Fibroblast of lung (primary cell): ENCODE measurements at regions not wholly inside any gene's neighbourhood (a gene's known extent, or its start where the extent isn't known, plus 50 kb on each side); places are given as distances from the start of the nearest gene placed in this dataset.

Experiments
- DNase-seq, 2 donors: peaks; one replicate each; pipeline versions ENCODE4 v3.0.0 to v3.0.0-alpha.2; 2010; ENCODE audit warnings: low read depth in 2 of 2
- H2AFZ ChIP-seq: 2 replicates; pipeline ENCODE4 v1.5.1; 2012; ENCODE audit warnings: low read length, control low read depth, inconsistent platforms
- H3K27ac ChIP-seq: 2 replicates; pipeline ENCODE4 v1.5.1; 2011; ENCODE audit warnings: low read length, control low read depth; ENCODE audit not compliant: insufficient read depth
- H3K27me3 ChIP-seq: 2 replicates; pipeline ENCODE4 v1.5.1; 2011; ENCODE audit warnings: mild to moderate bottlenecking, low read length; ENCODE audit not compliant: control insufficient read depth, insufficient read depth
- H3K36me3 ChIP-seq: 2 replicates; pipeline ENCODE4 v1.5.1; 2011; ENCODE audit warnings: low read length; ENCODE audit not compliant: control insufficient read depth, insufficient read depth
- H3K4me1 ChIP-seq: 2 replicates; pipeline ENCODE4 v1.5.1; 2011; ENCODE audit warnings: low read length; ENCODE audit not compliant: control insufficient read depth, insufficient read depth; ENCODE audit errors: extremely low read depth
- H3K4me2 ChIP-seq: 2 replicates; pipeline ENCODE4 v1.5.1; 2011; ENCODE audit warnings: low read length, control low read depth; ENCODE audit not compliant: insufficient read depth; ENCODE audit errors: extremely low read depth
- H3K4me3 ChIP-seq, 4 experiments: fragments of 200-600 bp in 1 of 4; sonication (generic) in 1 of 4; replicated peaks in 1 of 4; 2 replicates each; pipeline ENCODE4 v1.5.1; 2011 to 2016; ENCODE audit warnings: low read length in 4 of 4, low read depth in 3 of 4, mild to moderate bottlenecking in 3 of 4, control low read depth in 2 of 4, inconsistent platforms in 1 of 4, mixed read lengths in 1 of 4; ENCODE audit not compliant: insufficient read depth in 1 of 4; ENCODE audit errors: control extremely low read depth in 1 of 4
- H3K79me2 ChIP-seq: 2 replicates; pipeline ENCODE4 v1.5.1; 2012; ENCODE audit warnings: mild to moderate bottlenecking, low read length, inconsistent platforms; ENCODE audit not compliant: control insufficient read depth, insufficient read depth
- H3K9ac ChIP-seq: 2 replicates; pipeline ENCODE4 v1.5.1; 2011; ENCODE audit warnings: mild to moderate bottlenecking, low read length, control low read depth; ENCODE audit not compliant: insufficient read depth
- H3K9me3 ChIP-seq: 2 replicates; pipeline ENCODE4 v1.5.1; 2012; ENCODE audit warnings: low read depth, low read length; ENCODE audit not compliant: control insufficient read depth, insufficient read depth
- H4K20me1 ChIP-seq: 2 replicates; pipeline ENCODE4 v1.5.1; 2011; ENCODE audit warnings: low read length; ENCODE audit not compliant: control insufficient read depth, insufficient read depth; ENCODE audit errors: extremely low read depth
- EZH2 ChIP-seq: IDR thresholded peaks from 2 replicates; pipeline ENCODE4 v1.5.1; 2012; ENCODE audit warnings: low read length, control low read depth, mild to moderate bottlenecking; ENCODE audit errors: missing control alignments
- TF ChIP-seq, protein P1 (sequence below), 2 donors: IDR thresholded peaks in 1 of 2; conservative IDR thresholded peaks in 1 of 2; 1 replicate in 1 of 2; 2 replicates in 1 of 2; pipeline ENCODE4 v1.5.1; 2011 to 2012; ENCODE audit warnings: low read length in 2 of 2, control low read depth in 1 of 2, inconsistent platforms in 1 of 2, low read depth in 1 of 2, mild to moderate bottlenecking in 1 of 2

DNA sequence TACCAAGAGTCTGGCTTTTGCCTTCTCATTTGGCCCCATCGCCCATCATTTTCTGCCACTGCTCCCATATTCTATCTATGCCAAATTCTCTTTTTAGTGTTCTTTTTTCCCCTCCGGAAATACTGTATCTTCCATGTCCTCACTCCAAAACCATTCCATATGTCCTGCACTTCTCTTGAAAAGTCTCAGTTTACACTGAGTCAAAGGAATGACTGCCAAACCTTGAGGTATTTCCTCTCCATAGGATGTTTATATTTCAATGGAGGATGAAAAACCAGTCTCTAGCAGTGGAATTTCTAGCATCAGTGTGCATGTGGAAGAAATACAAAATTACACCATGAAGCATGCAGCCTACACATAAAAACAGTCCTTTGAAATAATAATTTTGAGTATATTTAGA lies 121.4 kb upstream of the PHYHIPL start:
- Histone ChIP-seq H3K27me3 (no peaks in the 10 kb centered on the region), H3K4me3 (no peak overlapping the region), H3K36me3 (no peaks in the 10 kb centered on the region), H2AFZ (no peak overlapping the region), H3K79me2 (no peaks in the 10 kb centered on the region), H3K9me3 (no peaks in the 10 kb centered on the region), H3K9ac (no peak overlapping the region), H3K4me1 (no peaks in the 10 kb centered on the region), H3K4me2 (no peak overlapping the region), H4K20me1 (no peaks in the 10 kb centered on the region), H3K27ac (no peak overlapping the region)
- TF ChIP-seq, protein P1, sequence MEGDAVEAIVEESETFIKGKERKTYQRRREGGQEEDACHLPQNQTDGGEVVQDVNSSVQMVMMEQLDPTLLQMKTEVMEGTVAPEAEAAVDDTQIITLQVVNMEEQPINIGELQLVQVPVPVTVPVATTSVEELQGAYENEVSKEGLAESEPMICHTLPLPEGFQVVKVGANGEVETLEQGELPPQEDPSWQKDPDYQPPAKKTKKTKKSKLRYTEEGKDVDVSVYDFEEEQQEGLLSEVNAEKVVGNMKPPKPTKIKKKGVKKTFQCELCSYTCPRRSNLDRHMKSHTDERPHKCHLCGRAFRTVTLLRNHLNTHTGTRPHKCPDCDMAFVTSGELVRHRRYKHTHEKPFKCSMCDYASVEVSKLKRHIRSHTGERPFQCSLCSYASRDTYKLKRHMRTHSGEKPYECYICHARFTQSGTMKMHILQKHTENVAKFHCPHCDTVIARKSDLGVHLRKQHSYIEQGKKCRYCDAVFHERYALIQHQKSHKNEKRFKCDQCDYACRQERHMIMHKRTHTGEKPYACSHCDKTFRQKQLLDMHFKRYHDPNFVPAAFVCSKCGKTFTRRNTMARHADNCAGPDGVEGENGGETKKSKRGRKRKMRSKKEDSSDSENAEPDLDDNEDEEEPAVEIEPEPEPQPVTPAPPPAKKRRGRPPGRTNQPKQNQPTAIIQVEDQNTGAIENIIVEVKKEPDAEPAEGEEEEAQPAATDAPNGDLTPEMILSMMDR (conservative IDR thresholded peaks at IDR 0.05 in 1 of 2, IDR thresholded peaks at IDR 0.05 in 1 of 2; ENCODE audit: low read depth in 1 of 2, low read length in 2 of 2), result no peak
- TF ChIP-seq EZH2, result no peak
- DNase-seq, result peak in 1 of 2 donors; percentile 45

DNA sequence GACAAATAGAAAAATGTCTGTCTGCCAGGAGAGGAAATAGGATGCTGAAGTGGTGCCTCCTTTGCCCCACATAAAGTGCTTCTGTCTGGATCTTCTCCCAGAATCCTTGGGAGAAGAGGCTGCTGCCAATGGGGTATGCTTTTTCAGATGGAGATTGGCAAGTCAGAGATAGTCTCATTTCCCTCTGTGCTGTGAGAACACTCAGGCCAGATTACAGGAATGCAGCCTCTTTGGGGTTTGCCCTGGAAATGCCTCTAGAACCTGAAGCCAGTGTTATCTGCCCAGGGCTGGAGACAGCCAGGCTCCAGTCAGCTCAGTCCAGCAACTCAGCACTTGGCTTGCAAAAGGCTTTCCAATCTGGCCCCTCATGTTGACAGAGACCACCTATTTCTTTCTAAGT lies 119.1 kb upstream of the PHYHIPL start:
- no peak for DNase-seq
- no peaks in the 10 kb centered on the region for H4K20me1 ChIP-seq
- H3K9me3 ChIP-seq, result no peaks in the 10 kb centered on the region
- H3K4me3 ChIP-seq, result no peak overlapping the region
- no peaks in the 10 kb centered on the region for H3K36me3 ChIP-seq
- H3K4me1 ChIP-seq, result no peaks in the 10 kb centered on the region
- H3K27me3 ChIP-seq, result no peaks in the 10 kb centered on the region
- TF ChIP-seq EZH2, result no peak
- TF ChIP-seq, protein P1 (conservative IDR thresholded peaks at IDR 0.05 in 1 of 2, IDR thresholded peaks at IDR 0.05 in 1 of 2; ENCODE audit: low read depth in 1 of 2, low read length in 2 of 2), result no peak
- H3K4me2 ChIP-seq, result no peak overlapping the region
- no peak overlapping the region for H2AFZ ChIP-seq
- H3K79me2 ChIP-seq, result no peaks in the 10 kb centered on the region
- H3K9ac ChIP-seq, result no peak overlapping the region
- no peak overlapping the region for H3K27ac ChIP-seq

DNA sequence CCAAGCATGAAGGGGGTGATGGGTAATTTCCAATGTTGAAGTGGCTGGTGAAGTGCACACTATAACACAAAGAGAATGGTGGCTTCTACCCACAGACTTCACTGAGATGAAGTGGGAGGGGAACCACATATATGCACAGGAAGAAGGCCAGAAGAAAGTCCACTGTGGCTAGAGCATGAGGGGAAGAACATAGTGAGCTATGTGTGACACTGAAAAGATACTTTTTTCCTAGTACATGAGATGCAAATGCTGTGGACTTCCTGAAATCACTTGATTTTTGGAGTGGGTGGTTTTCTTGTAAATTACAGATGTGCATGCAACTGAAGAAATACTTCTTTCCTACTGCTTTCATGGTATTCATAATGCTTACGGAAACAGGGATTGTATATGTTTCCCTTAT lies 115.6 kb upstream of the PHYHIPL start:
- no peak overlapping the region for H3K4me3 ChIP-seq
- no peaks in the 10 kb centered on the region for H3K79me2 ChIP-seq
- H3K27ac ChIP-seq, result no peak overlapping the region
- no peak overlapping the region for H3K9ac ChIP-seq
- H3K27me3 ChIP-seq, result peaks cover 3% of the 10 kb centered on the region
- H3K4me2 ChIP-seq, result no peak overlapping the region
- TF ChIP-seq, protein P1 (conservative IDR thresholded peaks at IDR 0.05 in 1 of 2, IDR thresholded peaks at IDR 0.05 in 1 of 2; ENCODE audit: low read depth in 1 of 2, low read length in 2 of 2), result no peak
- no peak for TF ChIP-seq EZH2
- H2AFZ ChIP-seq, result no peak overlapping the region
- no peaks in the 10 kb centered on the region for H3K4me1 ChIP-seq
- no peaks in the 10 kb centered on the region for H4K20me1 ChIP-seq
- no peaks in the 10 kb centered on the region for H3K9me3 ChIP-seq
- H3K36me3 ChIP-seq, result no peaks in the 10 kb centered on the region
- no peak for DNase-seq
